CD4-positive, alpha-beta T cell treated with Interleukin-12 subunit alpha and Interleukin-12 subunit beta, for 1 hour (primary cell): ENCODE measurements at regions not wholly inside any gene's neighbourhood (a gene's known extent, or its start where the extent isn't known, plus 50 kb on each side); places are given as distances from the start of the nearest gene placed in this dataset.

Source experiments
- DNase-seq: peaks from one replicate; pipeline ENCODE4 v3.0.0-alpha.2; 2020

DNA sequence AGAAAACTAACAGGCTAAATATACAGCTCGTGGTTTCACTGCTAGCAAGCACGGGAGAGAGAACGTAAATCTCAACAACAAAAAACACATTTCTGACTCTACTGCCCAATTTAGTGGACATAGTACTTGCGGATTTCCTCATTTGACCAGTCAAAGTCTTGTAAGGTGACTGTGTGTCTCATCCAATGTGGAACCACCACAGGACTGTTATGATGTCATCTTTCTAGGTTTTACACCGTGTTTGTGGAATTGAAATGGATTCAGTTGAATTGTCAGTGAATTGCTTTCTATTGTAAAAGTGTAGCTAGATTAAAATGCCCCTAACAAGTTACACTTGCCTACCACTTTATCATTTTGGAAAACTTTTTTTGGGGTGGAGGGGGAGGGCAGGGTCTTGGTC lies 1010.8 kb downstream of the NLGN4Y start:
- DNase-seq: no peak

DNA sequence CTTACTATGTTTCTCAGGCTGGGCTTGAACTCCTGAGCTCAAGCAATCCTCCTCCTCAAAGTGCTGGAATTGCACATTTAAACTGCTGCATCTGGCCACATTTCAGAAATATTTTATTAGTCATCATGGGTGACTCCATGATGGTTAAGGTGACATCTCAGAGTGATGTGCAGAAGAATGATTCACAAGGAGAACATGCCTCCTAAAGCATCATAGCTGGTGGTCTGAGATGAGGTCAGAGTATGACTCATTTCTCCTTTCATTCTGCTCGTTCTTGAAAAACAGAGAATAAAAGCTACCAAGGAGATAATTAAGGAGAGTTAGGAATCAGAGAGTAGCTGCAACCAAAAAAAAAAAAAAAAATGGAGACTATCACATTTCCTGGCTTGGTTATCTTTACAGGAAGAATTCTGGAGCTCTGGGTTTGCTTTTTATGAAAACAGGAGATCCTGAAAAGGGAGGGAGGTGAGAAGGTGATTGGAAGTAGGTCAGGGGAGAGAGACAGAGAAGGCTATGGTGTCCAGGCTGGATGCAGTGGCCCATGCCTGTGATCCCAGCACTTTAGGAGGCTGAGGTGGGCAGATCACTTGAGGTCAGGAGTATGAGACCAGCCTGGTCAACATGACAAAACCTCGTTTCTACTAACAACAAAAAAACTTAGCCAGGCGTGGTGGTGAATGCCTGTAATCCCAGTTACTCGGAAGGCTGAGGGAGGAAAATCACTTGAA lies 1011.6 kb downstream of the NLGN4Y start:
- no peak for DNase-seq

DNA sequence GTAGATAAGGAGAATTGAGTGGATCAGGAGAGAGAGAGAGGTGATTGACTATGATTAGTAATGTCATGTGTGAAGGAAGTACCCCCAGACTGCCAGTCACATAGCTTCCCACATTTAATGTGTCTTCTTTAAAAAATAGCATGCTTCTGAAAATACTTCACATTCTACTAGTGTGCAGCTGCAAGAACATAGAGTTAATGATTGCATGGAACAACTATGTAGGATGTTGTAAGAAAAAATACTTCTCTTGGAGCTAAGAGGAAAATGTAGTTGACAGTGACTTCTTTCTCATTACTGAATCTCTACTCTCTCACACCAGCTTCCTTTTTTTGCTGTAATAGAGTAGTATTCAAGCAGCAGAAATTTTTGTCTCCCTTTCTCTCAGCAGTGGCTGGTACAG lies 1016.2 kb downstream of the NLGN4Y start:
- no peak for DNase-seq

DNA sequence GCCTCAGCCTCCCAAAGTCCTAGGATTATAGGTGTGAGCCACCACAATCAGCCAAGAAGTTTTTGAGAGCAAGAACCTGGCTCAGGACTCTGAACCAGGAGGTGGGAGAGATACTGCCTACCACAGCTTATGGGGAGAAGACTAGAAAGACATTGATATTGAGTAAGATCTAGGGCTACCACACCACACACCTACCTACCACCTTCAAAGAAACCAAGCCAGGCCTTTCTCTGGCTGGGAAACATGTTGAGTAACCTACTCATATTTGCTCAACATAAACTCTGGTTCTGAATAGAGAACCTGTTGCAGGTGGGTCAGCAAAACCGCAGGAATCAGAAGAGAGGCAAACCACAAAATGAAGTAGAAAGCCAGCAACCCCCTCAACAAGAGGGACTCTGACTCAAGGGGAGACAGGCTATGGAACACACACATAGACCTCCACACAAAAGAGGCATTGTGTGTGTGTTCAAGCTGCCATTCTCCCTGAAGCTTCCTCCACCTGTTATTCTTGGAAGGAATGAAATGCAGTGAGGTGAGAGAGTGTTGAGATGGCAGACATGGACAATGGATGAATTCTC lies 1021.9 kb downstream of the NLGN4Y start:
- no peak for DNase-seq

DNA sequence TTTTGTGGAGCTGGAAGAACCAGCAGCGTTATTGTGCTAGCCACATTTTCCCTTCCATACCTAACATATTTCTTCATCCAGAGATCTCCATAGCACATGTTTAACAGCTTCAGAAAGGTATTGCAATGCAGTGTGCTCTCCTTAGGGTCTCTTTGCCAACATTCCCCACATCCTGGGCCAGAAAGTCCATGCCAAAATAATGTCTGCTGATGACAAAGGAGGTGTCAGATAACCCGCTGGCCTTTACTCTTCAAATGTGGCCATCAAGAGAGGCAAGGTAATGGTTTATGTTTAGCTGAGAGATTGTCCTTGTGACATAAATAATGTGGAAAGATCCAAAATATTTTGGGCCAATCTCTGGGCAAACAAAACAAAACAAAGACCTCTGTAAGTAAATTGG lies 1027.7 kb downstream of the NLGN4Y start:
- no peak for DNase-seq

DNA sequence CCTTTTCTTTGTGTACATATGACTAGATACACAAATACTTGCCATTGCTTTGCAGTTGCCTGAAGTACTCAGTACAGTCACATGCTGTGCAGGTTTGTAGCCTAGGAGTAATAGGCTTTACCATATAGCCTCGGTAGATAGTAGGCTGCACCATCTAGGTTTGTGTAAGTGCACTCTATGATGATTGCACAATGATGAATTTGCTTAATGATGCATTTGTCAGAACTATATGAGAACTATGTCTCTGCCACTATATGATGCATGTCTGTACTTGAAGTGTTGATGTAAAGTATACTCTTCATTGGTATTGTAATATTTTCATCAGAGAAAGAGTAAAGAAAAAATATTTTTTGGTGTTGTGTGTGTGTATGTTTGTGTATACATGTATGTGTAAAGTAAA lies 1030.7 kb downstream of the NLGN4Y start:
- no peak for DNase-seq

DNA sequence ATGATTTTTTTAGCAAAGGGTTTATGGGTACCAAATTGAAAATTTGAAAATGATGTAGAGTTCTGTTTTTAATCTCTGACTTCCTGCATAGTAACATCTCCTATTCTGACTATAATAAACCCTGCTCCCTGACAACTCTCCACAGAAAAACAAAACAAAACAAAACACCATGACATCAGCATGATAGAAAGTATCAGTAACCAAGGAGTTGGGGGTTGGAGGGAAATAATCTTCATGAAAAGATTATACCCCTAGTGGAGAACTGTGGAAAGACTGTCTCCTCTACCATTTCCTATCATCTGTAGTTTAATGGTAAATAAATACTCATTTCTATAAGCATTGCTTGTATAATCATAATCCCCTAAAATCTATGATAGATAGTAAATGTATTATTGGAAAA lies 1034.8 kb downstream of the NLGN4Y start:
- DNase-seq: no peak

DNA sequence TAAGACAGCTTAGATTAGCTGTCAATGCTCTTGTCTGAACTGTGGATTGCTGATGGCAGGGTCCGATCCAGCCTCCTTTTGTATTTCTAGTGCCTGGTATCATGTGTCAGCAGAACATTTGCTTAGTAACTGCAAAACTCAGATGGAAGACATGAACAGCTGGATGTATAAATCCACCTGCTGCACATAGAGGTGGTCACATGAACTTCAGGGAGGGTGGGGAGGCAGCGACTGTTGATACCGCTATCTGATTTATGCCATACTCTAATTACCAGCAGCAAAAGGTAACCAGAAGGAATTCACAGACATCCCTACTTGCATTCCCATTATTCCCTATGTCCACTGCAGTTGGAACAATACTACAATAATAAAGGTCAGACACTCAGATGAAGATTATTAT lies 1036.5 kb downstream of the NLGN4Y start:
- DNase-seq: no peak

DNA sequence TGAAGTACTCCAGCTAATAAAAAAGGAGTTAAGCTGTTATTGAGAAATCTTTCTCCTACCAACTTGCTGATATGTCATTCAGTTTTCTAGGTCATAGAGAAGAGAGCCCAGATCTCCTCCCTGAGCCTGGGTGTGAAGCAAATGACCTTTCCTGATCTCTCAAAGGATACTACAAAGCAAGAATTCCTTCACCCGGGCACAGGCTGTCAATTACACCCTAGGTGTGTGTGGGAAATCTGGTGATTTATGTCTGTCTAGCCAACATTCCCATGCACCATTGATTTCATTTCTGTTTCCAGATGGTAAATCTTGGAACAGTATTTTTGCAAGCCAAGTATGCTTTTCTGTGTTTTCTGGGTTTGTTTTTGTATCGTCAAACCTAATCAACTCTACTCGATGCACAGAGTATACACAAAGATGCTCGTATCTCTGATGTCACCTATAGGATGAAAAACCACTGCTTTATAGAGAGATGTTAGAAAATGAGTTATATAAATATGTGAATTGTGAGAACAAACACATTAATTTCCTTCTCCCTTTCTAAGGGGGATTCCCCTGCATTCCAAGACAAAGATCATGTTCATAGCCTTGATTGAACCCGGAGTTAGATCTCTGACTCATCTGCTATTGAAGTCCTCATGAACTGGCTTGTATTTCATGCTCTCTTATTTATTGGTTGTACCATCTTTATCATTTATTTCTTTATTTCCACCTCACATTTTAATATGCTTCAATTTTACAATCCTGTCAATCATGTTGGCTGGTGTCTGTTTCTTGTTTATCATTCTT lies 1037.4 kb downstream of the NLGN4Y start:
- DNase-seq: no peak

DNA sequence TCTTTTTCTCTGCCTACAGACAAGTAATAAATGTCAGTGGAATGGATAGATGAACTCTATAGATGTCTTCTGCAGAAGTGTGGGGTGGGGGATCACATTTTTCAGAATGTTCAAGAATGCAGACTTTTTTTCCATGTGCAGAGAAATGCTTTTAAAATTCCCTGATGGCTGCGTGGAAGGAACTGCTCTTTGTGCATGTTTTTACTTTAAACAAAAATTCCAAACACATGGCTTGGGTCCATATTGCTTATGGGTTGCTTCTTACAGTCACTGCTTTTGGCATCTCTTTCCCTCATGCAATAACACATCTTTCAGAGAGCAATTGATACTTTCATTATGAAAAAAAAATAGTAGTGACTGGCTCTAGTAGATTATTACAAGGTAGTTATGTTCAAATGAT lies 1053.6 kb downstream of the NLGN4Y start:
- no peak for DNase-seq

DNA sequence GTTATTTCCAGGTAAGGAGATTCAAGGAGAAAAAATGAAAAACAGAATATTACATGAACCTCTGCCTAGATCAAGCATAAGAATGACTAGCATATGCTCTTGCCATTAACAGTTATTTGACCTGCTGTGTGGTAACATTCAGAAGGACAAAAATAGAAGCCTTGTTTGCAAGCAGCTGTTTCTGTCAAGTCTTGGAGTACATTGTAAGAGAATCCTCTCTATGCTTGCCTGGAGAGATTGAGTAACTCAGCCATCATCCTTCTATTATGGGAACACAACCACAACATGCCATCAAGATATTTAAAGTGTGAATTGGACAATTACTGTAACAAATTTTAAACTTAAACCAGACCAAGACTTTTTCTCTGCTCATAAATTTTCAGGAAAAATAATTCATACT lies 1054.4 kb downstream of the NLGN4Y start:
- no peak for DNase-seq

DNA sequence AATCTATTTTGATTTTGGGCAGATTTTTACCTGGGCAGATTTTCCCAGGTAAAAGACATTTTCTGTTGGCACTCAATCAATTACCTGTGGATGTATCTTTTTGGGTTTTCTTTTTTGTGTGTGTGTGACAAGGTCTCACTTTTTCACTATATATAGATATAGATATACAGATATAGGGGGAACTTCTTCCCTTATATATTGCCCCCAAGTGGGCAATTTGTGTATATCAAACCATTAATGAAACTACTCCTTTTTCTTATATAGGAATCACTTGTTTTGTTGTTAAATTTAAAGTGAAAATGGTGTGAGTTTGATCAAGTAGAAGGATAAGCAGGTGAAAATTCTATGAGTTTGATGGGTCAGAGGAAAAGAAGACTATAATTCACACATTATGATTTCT lies 1054.9 kb downstream of the NLGN4Y start:
- peak; percentile 0 for DNase-seq

DNA sequence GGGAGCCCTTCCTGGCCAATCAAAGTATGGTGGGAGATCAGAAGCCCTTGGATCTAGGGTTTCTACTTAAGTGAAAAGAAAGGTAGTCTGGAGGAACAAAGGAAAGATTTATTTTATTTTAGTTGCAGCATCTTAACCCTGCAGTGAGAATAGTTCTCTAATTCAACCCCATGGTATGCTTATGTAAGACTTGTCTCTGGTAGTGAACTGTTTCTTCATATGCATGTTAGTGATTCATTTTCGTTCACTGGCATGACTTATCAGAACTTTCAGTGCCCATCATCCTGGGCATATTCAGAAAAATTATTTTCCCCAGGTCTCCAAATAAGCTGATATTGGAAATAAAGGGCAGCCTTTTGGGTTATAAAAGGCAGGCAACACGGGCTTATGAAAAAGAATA lies 1058.8 kb downstream of the NLGN4Y start:
- DNase-seq: no peak

DNA sequence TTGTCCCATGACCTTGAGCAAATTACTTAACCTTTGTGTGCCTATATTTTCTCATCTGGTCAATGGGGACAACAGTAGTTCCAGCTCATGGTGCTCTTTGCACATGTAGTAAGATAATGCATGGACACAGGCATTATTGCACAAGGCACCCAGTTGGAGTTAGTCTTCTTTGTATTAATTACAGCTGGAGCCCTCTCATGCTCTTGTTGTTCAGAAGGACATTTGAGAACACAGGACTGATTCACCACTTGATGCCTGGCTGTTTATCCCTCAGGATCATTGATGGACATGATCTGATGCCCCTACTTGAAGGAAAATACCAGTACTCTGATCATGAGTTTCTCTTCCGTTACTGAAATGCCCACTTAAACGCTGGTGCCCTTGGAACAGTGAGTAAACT lies 1068.6 kb downstream of the NLGN4Y start:
- DNase-seq: no peak

DNA sequence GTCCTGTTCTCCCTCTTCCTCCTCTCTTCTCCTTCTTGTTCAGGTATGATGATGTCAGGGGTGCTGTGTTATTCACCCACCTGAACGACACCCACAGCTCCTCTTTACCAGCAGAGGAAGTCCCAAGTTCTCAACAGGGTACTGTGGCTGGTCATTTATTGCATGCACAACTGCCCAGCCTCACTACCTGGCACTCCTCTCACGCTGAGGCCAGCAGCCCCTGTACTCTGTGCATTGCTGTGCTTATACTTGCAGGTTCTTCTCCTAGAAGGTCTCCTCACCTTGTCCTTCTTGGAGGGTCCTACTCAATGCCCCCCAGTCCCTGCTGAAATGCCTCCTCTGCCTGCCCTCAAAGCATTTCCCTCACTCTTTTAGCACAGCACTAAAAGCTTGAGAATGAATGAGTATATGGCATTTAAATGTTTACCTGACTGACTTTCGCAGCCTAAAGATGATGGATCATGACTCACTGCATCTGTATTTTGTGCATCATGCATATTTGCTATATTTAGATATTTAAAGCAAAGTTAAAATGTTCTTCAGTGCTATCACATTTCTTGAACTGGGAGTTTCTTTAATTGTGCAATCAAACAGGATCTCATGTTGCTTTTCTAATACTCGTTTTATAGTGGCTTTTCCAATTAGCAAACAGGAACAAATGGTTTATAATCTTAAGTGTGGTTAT lies 1069.3 kb downstream of the NLGN4Y start:
- no peak for DNase-seq

DNA sequence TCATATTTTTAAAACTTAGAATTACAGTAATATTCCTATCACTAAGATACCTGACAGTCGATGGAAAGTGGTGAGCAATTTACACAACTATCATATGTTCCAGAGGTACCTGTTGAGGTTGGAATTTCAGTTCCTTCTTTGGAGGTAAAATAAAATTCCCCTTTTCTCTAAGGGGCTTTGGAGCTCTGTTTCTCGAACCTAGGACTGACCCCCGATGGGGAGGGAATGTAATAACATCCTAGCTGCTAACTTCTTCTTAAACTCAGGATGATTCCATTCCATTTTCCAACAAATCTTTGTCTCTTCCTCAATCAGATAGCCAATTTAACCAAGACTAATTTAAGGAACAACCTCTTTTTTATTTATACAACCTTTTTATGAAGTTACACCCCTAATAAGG lies 1069.8 kb downstream of the NLGN4Y start:
- no peak for DNase-seq

DNA sequence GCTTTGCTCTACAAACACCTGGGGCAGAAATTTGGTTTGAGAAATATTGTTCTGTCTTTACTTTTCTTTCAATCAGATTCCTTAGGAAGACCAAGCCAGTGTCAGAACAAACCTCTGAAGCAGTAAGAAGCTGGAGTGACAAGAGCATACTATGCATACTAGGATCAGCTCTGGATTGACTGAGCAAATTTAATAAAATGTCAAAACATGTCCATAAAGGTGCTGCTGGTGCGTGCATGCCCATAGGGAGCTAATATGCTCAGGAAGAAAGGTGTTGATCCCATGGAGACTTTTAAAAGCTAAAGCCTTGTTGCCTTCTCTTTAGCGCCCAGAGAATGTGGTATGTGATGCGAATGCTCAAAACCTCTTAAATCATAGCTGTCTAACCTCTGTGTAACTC lies 1076.2 kb downstream of the NLGN4Y start:
- no peak for DNase-seq

DNA sequence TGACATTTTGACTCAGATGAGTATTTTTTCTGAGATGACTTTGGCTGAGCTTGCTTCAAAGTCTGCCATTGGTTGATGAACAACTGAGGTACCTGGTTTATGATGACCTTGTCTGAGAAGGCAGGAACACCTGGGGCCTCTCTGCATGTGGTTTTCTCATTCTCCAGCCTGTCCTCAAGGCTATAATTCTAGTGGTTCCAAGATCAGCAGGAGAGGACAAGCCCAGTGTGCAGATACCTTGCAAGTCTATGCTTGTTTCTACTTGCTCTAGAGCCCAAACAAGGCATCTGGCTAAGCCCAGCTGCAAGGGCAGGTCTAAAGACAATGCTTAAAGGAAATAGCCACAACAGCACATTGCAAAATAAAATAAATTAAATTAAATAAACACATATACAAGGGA lies 1100.0 kb downstream of the NLGN4Y start:
- DNase-seq: no peak

DNA sequence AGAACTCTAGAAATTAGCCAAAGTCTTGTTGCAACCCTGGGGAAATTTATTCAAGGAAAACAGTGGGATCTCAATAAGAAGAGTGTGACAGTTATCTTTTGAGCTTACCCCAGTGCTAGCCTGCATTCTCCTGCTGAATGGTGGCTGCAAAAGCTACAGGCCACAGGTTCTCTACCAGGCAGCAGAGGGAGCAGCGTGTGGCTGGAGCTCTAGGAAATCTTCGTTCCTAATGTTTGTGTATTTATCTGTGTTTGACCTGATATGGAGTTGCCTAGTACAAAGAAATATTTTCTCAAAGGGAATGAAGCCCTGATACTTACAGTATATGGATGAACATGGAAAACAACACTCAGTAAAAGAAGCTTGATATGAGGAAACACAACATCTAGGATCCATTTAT lies 1100.6 kb downstream of the NLGN4Y start:
- no peak for DNase-seq

DNA sequence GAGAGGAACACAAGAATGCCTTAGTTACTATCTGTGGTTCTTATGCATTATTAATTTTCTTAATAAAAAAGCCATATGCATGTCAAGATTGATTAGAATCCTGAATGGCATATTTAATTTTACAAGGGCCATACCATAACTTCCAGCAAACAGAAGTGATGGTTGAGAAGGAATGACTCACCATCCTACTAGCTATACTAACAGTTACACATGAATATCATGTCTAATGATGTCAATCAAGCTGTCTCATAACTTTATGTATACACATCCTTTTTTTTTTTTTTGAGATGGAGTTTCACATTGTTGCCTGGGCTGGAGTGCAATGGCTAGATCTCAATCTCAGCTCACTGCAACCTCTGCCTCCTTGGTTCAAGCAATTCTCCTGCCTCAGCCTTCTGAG lies 1123.9 kb downstream of the NLGN4Y start:
- DNase-seq: no peak

DNA sequence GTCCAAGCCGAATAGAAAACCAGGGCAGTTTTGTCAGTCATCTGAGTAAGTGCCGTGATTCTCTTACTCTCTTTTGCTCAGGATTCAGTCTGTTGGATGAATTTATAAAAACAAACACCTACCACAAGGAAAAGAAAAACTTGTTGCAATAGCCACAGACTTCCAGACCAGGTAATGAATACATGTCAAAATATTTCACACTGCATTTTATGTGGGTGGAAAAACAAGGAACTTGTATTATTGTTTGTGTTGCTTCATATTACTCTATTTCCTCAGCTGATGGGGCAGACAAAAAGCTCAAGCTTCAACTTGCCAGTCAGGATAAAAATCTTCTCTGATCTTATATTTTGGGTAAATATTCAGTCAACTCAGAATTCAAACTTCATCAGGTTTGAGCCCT lies 1125.7 kb downstream of the NLGN4Y start:
- DNase-seq: no peak

DNA sequence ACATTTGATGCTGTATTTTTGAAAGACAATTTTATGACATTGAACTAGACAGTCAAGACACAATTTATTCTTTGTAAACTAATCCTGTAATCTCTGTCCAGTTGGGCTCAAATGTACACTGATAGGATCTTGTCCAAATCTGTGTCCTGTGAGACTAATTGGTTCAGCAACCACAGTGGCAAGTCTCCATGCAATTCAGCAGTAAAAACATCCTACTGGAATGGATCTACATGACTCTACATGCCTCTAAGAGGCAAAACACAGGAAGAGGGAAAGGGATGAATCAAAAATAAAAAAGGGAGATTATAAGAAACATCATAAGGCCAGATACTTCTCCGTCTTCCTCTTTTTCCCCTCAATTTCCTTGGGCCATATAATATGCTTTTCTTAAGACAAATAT lies 1164.2 kb downstream of the NLGN4Y start:
- no peak for DNase-seq

DNA sequence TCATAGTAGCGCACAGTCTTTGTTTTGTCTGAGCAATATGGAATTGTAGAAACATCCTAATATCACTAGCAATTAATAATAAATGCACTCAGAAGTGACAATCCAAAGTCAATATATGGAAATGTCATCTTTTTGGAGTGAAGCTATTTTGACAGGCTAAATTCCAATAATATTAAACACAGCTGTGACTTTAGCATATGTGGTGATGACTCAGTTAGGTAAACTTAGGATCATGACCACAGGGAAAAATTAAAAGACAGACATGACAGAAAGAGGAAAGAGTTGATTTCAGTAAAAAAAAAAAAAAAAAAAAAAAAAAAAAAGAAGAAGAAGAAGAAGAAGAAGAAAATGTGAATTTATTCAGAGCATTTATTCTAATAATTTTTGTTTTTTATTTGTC lies 1165.7 kb downstream of the NLGN4Y start:
- no peak for DNase-seq

DNA sequence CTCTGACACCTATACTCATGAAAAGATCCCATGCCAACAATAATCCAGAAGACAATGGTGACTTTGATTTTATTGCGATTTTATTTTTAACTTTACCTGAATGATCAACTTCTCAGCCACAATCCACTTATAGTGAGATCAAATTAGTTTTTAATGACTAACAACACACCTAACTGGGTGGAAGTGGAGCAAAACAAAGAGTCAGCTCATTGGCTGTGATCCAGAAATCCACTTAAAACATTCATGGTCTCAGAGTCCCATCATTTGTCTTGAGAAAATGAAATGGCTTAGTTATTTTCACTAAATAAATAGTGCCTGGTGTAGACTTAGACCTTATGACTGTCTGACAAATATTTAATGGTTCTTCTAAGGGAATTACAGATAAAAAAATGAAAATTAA lies 1177.8 kb downstream of the NLGN4Y start:
- no peak for DNase-seq
